C4-2B (cell line): ENCODE measurements at regions not wholly inside any gene's neighbourhood (a gene's known extent, or its start where the extent isn't known, plus 50 kb on each side); places are given as distances from the start of the nearest gene placed in this dataset.

Source experiments
- ZFX ChIP-seq: fragments of 450-650 bp; IDR thresholded peaks from 2 replicates; pipeline ENCODE4 v1.6.1; 2017
- TF ChIP-seq, protein P1 (sequence below): fragments of 450-650 bp; conservative IDR thresholded peaks from 2 replicates; pipeline ENCODE4 v1.5.1; 2017; ENCODE audit warnings: mild to moderate bottlenecking

DNA sequence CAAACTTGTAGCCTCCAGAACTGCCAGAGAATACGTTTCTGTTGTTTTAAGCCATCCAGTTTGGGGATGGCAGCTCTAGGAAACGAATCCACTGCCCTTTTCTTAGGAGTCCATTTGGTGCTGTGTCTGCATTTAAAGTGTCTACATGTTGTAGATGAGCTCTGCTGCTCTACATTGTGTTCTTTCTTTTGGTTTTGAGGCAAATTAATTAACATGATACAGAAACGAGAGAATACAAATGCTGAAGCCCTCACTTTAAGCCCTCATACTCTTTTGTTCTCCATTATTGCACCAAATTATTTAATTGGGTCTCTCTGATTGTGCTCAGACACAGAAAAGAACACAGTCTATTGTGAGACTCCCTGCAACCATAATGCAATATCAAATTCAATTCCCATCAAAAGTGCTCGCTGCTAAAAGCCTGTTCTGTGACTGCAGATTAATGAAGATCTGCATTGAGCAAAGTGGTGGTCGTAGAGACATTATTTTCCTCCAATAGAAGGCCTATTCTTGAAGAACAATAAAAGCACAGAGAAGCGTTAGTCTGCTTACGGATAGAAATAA is 166.3 kb upstream of the SOX21 start:
- TF ChIP-seq, protein P1, sequence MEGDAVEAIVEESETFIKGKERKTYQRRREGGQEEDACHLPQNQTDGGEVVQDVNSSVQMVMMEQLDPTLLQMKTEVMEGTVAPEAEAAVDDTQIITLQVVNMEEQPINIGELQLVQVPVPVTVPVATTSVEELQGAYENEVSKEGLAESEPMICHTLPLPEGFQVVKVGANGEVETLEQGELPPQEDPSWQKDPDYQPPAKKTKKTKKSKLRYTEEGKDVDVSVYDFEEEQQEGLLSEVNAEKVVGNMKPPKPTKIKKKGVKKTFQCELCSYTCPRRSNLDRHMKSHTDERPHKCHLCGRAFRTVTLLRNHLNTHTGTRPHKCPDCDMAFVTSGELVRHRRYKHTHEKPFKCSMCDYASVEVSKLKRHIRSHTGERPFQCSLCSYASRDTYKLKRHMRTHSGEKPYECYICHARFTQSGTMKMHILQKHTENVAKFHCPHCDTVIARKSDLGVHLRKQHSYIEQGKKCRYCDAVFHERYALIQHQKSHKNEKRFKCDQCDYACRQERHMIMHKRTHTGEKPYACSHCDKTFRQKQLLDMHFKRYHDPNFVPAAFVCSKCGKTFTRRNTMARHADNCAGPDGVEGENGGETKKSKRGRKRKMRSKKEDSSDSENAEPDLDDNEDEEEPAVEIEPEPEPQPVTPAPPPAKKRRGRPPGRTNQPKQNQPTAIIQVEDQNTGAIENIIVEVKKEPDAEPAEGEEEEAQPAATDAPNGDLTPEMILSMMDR: no peak
- no peak for TF ChIP-seq ZFX
